GM23248 (cell line): ENCODE measurements at regions not wholly inside any gene's neighbourhood (a gene's known extent, or its start where the extent isn't known, plus 50 kb on each side); places are given as distances from the start of the nearest gene placed in this dataset.
"Not testable (repeated sequence)": the region's sequence is repeated elsewhere in the genome, so short reads cannot be mapped to it uniquely, and the experiment has no call there.

Source experiments
- DNase-seq: peaks from one replicate; pipeline ENCODE4 v3.0.0-alpha.2; 2015
- H2AFZ ChIP-seq: fragments of 200-600 bp; sonication (generic); 2 replicates; pipeline ENCODE4 v1.6.1; 2016; ENCODE audit warnings: antibody characterized with exemption
- H3F3A ChIP-seq: fragments of 200-600 bp; sonication (generic); 2 replicates; pipeline ENCODE4 v1.6.1; 2016; ENCODE audit warnings: mild to moderate bottlenecking, antibody characterized with exemption, mixed run types; ENCODE audit not compliant: insufficient read depth
- H3K27ac ChIP-seq: fragments of 200-600 bp; sonication (generic); 2 replicates; pipeline ENCODE4 v1.5.1; 2016; ENCODE audit warnings: mild to moderate bottlenecking
- H3K27me3 ChIP-seq: fragments of 200-600 bp; sonication (generic); replicated peaks from 2 replicates; pipeline ENCODE4 v1.6.1; 2016; ENCODE audit warnings: mild to moderate bottlenecking; ENCODE audit not compliant: insufficient read depth
- H3K36me3 ChIP-seq: fragments of 200-600 bp; sonication (generic); 2 replicates; pipeline ENCODE4 v1.6.1; 2016; ENCODE audit warnings: low read depth, mild to moderate bottlenecking
- H3K4me1 ChIP-seq: fragments of 200-600 bp; sonication (generic); 2 replicates; pipeline ENCODE4 v1.6.1; 2016; ENCODE audit warnings: mild to moderate bottlenecking; ENCODE audit not compliant: insufficient read depth
- H3K4me2 ChIP-seq: fragments of 200-600 bp; sonication (generic); one replicate; pipeline ENCODE4 v1.6.1; 2016; ENCODE audit warnings: mild to moderate bottlenecking; ENCODE audit not compliant: unreplicated experiment
- H3K4me3 ChIP-seq: fragments of 200-600 bp; sonication (generic); 2 replicates; pipeline ENCODE4 v1.5.1; 2016; ENCODE audit warnings: mild to moderate bottlenecking
- H3K79me2 ChIP-seq: fragments of 200-600 bp; sonication (generic); 2 replicates; pipeline ENCODE4 v1.6.1; 2016; ENCODE audit warnings: mild to moderate bottlenecking; ENCODE audit not compliant: insufficient read depth
- H3K9ac ChIP-seq: fragments of 200-600 bp; sonication (generic); 2 replicates; pipeline ENCODE4 v1.6.1; 2016; ENCODE audit warnings: mild to moderate bottlenecking
- H3K9me2 ChIP-seq: fragments of 200-600 bp; sonication (generic); 2 replicates; pipeline ENCODE4 v1.6.1; 2016; ENCODE audit warnings: mixed run types, mild to moderate bottlenecking, moderate library complexity; ENCODE audit not compliant: insufficient read depth
- H3K9me3 ChIP-seq: fragments of 200-600 bp; sonication (generic); one replicate; pipeline ENCODE4 v1.6.1; 2017; ENCODE audit warnings: low read depth
- H4K20me1 ChIP-seq: fragments of 200-600 bp; sonication (generic); 2 replicates; pipeline ENCODE4 v1.6.0; 2016; ENCODE audit not compliant: insufficient read depth
- EZH2 ChIP-seq: fragments of 200-600 bp; sonication (generic); IDR thresholded peaks from 2 replicates; pipeline ENCODE4 v1.6.1; 2018; ENCODE audit warnings: antibody characterized with exemption, mild to moderate bottlenecking; ENCODE audit not compliant: insufficient read depth, poor library complexity, severe bottlenecking
- EZH2phosphoT487 ChIP-seq: fragments of 200-600 bp; sonication (generic); IDR thresholded peaks from 2 replicates; pipeline ENCODE4 v1.6.1; 2018; ENCODE audit warnings: antibody characterized with exemption, moderate library complexity, mild to moderate bottlenecking, low read depth; ENCODE audit not compliant: insufficient read depth
- WGBS, 2 experiments: methylation state at CpG; one replicate each; pipeline ENCODE4 v1.1.6; 2015 to 2017; ENCODE audit warnings: low lambda C conversion rate in 2 of 2, low coverage in 1 of 2; ENCODE audit errors: missing lambda C conversion rate in 2 of 2; 5-methylcytosine and 5-hydroxymethylcytosine counted together
- in situ Hi-C: fragments of 300-500 bp; cut with MboI; formaldehyde crosslinking; loops from 2 replicates; pipeline ENCODE4 v1.15.0; 2020

DNA sequence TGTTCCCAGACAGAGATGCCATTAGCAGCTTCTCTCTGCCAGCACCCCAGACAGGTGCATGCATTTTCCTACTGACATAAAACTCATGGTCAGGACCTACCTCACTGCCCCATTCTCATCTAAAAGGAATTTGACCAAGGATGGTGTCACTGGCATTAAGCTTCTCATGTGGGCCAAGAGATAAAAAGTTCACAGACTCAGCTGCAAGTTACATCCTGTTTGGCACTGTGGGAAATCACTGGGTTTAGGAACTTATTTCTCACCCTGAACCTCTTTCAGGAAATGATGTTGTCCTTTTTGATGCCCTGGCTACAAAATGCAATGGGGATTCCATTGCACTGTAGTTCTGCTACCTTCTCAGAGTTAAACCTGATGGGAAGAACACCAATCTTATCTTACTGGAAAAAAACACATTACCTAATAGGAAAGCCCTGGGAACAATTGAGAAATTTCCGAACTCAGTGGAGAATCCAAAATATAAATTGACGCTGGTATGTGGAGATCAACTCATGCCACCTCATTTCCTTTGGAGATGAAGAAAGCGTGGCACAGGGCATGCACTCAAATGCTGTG, 252.1 kb upstream of the COPS8 start:
- no peaks in the 10 kb centered on the region for H3K9me3 ChIP-seq
- H3K4me1 ChIP-seq, result no peaks in the 10 kb centered on the region
- H3K79me2 ChIP-seq, result no peaks in the 10 kb centered on the region
- H2AFZ ChIP-seq, result no peak overlapping the region
- peaks cover 29% of the 10 kb centered on the region for H3K27me3 ChIP-seq
- no peak overlapping the region for H3K4me3 ChIP-seq
- TF ChIP-seq EZH2phosphoT487 (no peak), EZH2 (no peak)
- peak; percentile 49 for DNase-seq
- H3K9me2 ChIP-seq, result no peaks in the 10 kb centered on the region
- H3K27ac ChIP-seq, result no peak overlapping the region
- WGBS, 2 experiments, result 92 to 93% methylated on average over 3 of the region's 3 CpGs
- no peaks in the 10 kb centered on the region for H3K36me3 ChIP-seq
- in situ Hi-C loops, result no loop called here
- H3K9ac ChIP-seq, result no peak overlapping the region
- no peak overlapping the region for H3K4me2 ChIP-seq
- H4K20me1 ChIP-seq, result no peaks in the 10 kb centered on the region
- H3F3A ChIP-seq, result no peaks in the 10 kb centered on the region

DNA sequence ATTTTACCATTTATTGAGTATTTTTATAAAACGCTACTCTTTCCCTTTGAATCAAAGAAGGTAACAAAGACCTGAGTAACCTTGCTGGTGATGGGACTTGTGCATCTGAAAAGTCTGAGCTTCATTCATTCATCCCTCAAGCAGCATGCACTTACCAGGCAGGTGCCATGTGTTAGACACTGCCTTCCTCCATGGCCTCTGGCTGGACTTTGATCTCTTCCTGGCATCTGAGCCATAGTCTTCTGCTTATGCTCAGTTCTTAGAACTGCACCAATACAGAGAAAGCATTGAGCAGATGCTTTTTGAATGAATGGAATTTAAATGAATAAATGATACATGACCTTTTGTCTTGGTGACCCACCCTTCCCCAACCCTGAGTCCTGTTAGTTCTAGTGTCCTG, 251.4 kb upstream of the COPS8 start:
- TF ChIP-seq EZH2phosphoT487, result no peak
- TF ChIP-seq EZH2, result no peak
- Histone ChIP-seq H3K27me3 (peaks cover 33% of the 10 kb centered on the region), H3K9me3 (no peaks in the 10 kb centered on the region), H4K20me1 (no peaks in the 10 kb centered on the region), H3K27ac (no peak overlapping the region), H3K4me2 (no peak overlapping the region), H3K79me2 (no peaks in the 10 kb centered on the region), H3F3A (no peaks in the 10 kb centered on the region), H3K4me1 (no peaks in the 10 kb centered on the region), H3K9ac (no peak overlapping the region), H2AFZ (no peak overlapping the region), H3K9me2 (no peaks in the 10 kb centered on the region), H3K36me3 (no peaks in the 10 kb centered on the region), H3K4me3 (no peak overlapping the region)
- DNase-seq, result no peak
- in situ Hi-C loops, result no loop called here
- WGBS, 2 experiments, result 90 to 95% methylated on average over 1 of the region's 1 CpG

DNA sequence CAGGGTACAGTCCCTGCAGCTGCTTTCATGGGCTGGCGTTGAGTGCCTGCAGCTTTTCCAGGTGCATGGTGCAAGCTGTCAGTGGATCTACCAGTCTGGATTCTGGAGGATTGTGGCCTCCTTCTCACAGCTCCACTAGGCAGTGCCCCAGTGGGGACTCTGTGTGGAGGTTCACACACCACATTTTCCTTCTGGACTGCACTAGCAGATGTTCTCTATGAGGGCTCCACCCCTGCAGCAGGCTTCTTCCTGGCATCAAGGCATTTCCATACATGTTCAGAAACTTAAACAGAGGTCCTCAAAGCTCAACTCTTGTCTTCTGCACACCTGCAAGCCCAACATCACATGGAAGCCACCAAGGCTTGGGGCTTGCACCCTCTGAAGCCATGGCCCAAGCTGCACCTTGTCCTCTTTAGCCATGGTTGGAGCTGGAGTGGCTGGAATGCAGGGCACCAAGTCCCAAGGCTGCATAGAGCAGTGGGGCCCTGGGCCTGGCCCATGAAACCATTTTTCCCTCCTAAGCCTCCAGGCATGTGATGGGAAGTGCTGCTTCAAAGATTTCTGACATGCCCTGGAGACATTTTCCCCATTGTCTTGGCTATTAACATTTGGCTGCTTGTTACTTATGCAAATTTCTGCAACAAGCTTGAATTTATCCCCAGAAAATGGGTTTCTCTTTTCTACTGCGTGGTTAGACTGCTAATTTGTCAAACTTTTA, 250.2 kb upstream of the COPS8 start:
- in situ Hi-C loops, result no loop called here
- Histone ChIP-seq H3K9me3 (no peaks in the 10 kb centered on the region), H3K79me2 (no peaks in the 10 kb centered on the region), H3K27me3 (peaks cover 36% of the 10 kb centered on the region), H3K4me1 (peaks cover 6% of the 10 kb centered on the region; the same call in 1 of the 2 replicates), H4K20me1 (no peaks in the 10 kb centered on the region), H3K36me3 (no peaks in the 10 kb centered on the region), H2AFZ (no peak overlapping the region), H3K9ac (no peak overlapping the region), H3K27ac (no peak overlapping the region), H3K4me3 (no peak overlapping the region), H3K9me2 (no peaks in the 10 kb centered on the region), H3K4me2 (no peak overlapping the region), H3F3A (no peaks in the 10 kb centered on the region)
- DNase-seq, result no peak
- 31 to 39% methylated on average over 2 of the region's 2 CpGs for WGBS, 2 experiments
- TF ChIP-seq EZH2, result no peak
- no peak for TF ChIP-seq EZH2phosphoT487

DNA sequence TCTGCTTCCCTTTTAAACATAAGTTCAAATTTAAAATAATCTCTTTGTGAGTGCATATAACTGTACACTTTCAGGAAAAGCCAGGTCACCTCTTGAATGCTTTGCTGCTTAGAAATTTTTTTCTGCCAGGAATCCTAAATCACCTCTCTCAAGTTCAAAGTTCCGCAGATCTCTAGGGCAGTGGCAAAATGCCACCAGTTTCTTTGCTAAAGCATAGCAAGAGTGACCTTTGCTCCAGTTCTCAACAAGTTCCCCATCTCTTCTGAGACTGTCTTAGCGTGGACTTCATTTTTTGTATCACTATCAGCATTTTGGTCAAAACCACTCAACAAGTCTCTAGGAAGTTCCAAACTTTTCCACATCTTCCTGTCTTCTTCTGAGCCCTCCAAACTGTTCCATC, 249.7 kb upstream of the COPS8 start:
- H4K20me1 ChIP-seq, DNase-seq, H3K4me2 ChIP-seq, H3F3A ChIP-seq, H3K27ac ChIP-seq, H3K4me3 ChIP-seq, H3K9ac ChIP-seq, H3K4me1 ChIP-seq, H3K79me2 ChIP-seq, in situ Hi-C loops, H3K9me2 ChIP-seq, H3K36me3 ChIP-seq, H3K9me3 ChIP-seq, H2AFZ ChIP-seq: not testable (repeated sequence)
- WGBS, 2 experiments, result 78 to 82% methylated on average over 2 of the region's 2 CpGs
- H3K27me3 ChIP-seq, result peaks cover 36% of the 10 kb centered on the region
